ENCODE measurements at regions not wholly inside any gene's neighbourhood (a gene's known extent, or its start where the extent isn't known, plus 50 kb on each side); places are given as distances from the start of the nearest gene placed in this dataset.

DNA sequence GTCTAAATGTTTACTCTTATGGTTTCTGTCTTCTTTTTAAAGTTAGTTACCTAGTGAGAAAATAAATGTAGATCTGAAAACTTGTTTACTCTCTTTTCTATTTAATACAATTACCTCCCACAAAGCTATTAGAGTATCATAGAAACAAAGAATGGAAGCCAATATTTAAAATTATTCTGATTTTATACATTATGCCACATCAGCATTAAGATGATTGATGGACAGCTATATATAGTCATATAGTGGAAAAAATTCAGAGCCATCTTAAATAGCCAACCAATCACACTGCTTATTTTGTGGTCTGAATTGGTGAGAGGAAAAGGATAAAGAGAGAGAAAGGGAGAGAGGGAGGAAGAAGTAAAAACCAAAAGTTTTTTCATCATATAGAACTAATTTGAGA, 1101.8 kb downstream of the PCDH19 start:
- Histone ChIP-seq H3K27me3 (replicated peaks; ENCODE audit: insufficient read depth) (no peaks in the 10 kb centered on the region), H3K9me3 (no peaks in the 10 kb centered on the region), H3K4me3 (no peak overlapping the region), H3K4me1 (replicated peaks) (no peaks in the 10 kb centered on the region), H3K36me3 (no peaks in the 10 kb centered on the region), H3K27ac (no peak overlapping the region)
- TF ChIP-seq POLR2A (IDR thresholded peaks at IDR 0.05) = no peak
- TF ChIP-seq, protein P1, sequence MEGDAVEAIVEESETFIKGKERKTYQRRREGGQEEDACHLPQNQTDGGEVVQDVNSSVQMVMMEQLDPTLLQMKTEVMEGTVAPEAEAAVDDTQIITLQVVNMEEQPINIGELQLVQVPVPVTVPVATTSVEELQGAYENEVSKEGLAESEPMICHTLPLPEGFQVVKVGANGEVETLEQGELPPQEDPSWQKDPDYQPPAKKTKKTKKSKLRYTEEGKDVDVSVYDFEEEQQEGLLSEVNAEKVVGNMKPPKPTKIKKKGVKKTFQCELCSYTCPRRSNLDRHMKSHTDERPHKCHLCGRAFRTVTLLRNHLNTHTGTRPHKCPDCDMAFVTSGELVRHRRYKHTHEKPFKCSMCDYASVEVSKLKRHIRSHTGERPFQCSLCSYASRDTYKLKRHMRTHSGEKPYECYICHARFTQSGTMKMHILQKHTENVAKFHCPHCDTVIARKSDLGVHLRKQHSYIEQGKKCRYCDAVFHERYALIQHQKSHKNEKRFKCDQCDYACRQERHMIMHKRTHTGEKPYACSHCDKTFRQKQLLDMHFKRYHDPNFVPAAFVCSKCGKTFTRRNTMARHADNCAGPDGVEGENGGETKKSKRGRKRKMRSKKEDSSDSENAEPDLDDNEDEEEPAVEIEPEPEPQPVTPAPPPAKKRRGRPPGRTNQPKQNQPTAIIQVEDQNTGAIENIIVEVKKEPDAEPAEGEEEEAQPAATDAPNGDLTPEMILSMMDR (IDR thresholded peaks at IDR 0.05) = no peak
- TF ChIP-seq POLR2AphosphoS5 (IDR thresholded peaks at IDR 0.05) = no peak
- no peak for DNase-seq (ENCODE audit: low spot score)
- intact Hi-C loops (cut with DNase I) = no loop called here

DNA sequence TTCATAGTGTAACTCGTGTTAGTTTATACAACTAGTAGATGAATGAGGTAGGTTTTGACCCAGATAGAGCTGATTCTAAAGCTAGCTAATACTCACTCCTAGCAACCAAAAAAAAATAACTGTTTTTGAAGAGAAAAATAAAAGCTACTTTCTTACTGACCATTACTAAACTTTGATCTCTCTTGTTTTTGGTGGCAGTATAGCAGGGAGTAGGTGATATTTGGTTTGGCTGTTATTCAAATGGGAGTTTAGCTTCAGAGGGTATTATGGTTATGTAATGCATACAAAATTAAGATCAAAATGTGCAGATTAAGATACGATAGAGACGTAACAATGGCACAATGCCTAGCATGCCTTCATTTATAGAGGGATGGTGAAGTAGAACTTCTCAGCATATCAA, 1104.5 kb downstream of the PCDH19 start:
- 29% methylated on average over 3 of the region's 3 CpGs for WGBS
- H3K27ac ChIP-seq = no peak overlapping the region
- no peak for DNase-seq (ENCODE audit: low spot score)
- no peaks in the 10 kb centered on the region for H3K27me3 ChIP-seq (replicated peaks; ENCODE audit: insufficient read depth)
- H3K4me3 ChIP-seq = no peak overlapping the region
- intact Hi-C loops (cut with DNase I) = no loop called here
- no peaks in the 10 kb centered on the region for H3K4me1 ChIP-seq (replicated peaks)
- TF ChIP-seq, protein P1 (IDR thresholded peaks at IDR 0.05) = no peak
- TF ChIP-seq POLR2AphosphoS5 (IDR thresholded peaks at IDR 0.05) (no peak), POLR2A (IDR thresholded peaks at IDR 0.05) (no peak)
- H3K36me3 ChIP-seq = no peaks in the 10 kb centered on the region
- H3K9me3 ChIP-seq = no peaks in the 10 kb centered on the region

DNA sequence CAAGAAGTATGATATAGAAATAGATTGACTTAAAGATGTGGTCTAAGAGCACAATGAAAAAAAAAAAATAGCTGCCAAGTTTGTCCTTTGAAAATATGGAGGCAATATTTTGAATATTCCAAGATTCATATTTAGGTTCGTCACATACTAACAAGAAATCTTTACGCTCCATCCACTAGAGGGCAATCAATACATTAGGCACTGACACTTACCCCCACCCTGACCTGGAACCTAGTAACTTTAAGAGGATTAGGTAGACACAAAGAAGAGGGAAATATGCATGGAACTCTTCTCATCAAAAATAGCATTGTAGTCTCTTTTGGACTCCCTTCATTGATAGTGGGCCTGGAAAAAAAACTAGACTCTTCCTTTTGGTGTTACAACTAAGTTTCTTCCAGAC, 1108.1 kb downstream of the PCDH19 start:
- Histone ChIP-seq H3K27ac (no peak overlapping the region), H3K36me3 (no peaks in the 10 kb centered on the region), H3K4me3 (no peak overlapping the region), H3K4me1 (replicated peaks) (no peaks in the 10 kb centered on the region), H3K27me3 (replicated peaks; ENCODE audit: insufficient read depth) (no peaks in the 10 kb centered on the region), H3K9me3 (no peaks in the 10 kb centered on the region)
- no peak for DNase-seq (ENCODE audit: low spot score)
- intact Hi-C loops (cut with DNase I) = no loop called here
- 66% methylated on average over 2 of the region's 2 CpGs for WGBS
- TF ChIP-seq POLR2A (IDR thresholded peaks at IDR 0.05) = no peak
- TF ChIP-seq, protein P1 (IDR thresholded peaks at IDR 0.05) = no peak

DNA sequence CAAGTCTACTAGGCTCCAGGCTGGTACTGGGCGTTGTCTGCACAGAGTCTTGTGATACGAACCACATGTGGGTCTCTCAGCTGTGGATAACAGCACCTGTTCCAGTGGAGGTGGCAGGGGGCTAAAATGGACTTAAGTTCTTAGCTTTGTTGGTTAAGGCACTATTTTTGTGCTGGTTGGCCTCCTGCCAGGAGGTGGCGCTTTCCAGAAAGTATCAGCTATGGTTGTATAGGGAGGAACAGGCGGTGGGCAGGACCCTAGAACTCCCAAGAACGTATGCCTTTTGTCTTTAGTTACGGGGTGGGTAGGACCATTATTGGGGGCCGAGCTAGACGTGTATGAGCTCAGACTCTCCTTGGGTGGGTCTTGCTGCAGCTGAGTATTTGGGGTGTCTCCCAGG, 1138.4 kb downstream of the PCDH19 start:
- Histone ChIP-seq H3K36me3 (no peaks in the 10 kb centered on the region), H3K9me3 (no peaks in the 10 kb centered on the region), H3K4me1 (replicated peaks) (no peaks in the 10 kb centered on the region), H3K4me3 (no peak overlapping the region), H3K27ac (no peak overlapping the region), H3K27me3 (replicated peaks; ENCODE audit: insufficient read depth) (no peaks in the 10 kb centered on the region)
- TF ChIP-seq POLR2AphosphoS5 (IDR thresholded peaks at IDR 0.05) = no peak
- no peak for TF ChIP-seq POLR2A (IDR thresholded peaks at IDR 0.05)
- TF ChIP-seq, protein P1 (IDR thresholded peaks at IDR 0.05) = no peak
- no peak for DNase-seq (ENCODE audit: low spot score)
- WGBS = 90% methylated on average over 8 of the region's 8 CpGs
- intact Hi-C loops (cut with DNase I) = no loop called here

DNA sequence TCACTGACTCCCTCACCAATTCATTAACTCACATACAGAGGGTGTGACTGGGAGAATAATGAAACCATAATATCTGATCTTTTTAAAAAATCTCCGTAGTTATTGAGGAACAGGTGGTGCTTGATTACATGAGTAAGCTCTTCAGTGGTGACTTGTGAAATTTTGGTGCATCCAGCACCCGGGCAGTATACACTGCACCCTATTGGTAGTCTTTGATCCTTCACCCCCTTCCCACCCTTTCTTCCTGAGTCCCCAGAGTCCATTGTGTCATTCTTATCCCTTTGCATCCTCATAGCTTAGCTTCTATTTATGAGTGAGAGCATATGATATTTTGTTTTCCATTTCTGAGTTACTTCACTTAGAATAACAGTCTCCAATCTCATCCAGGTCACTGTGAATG, 1143.8 kb downstream of the PCDH19 start:
- H3K27me3 ChIP-seq (replicated peaks; ENCODE audit: insufficient read depth) = no peaks in the 10 kb centered on the region
- H3K36me3 ChIP-seq = no peaks in the 10 kb centered on the region
- WGBS = 77% methylated on average over 2 of the region's 2 CpGs
- no peak overlapping the region for H3K27ac ChIP-seq
- TF ChIP-seq POLR2A (IDR thresholded peaks at IDR 0.05) (no peak), POLR2AphosphoS5 (IDR thresholded peaks at IDR 0.05) (no peak)
- no peak for DNase-seq (ENCODE audit: low spot score)
- H3K4me3 ChIP-seq = no peak overlapping the region
- H3K4me1 ChIP-seq (replicated peaks) = no peaks in the 10 kb centered on the region
- H3K9me3 ChIP-seq = no peaks in the 10 kb centered on the region
- intact Hi-C loops (cut with DNase I) = no loop called here
